Right lobe of liver (tissue), 4 donors: ENCODE measurements at regions not wholly inside any gene's neighbourhood (a gene's known extent, or its start where the extent isn't known, plus 50 kb on each side); places are given as distances from the start of the nearest gene placed in this dataset.

Experiments used
- CTCF ChIP-seq, 4 donors: fragments of 200-600 bp in 3 of 4; fragments of 450-650 bp in 1 of 4; IDR thresholded peaks; one replicate each; pipeline versions ENCODE4 v1.5.1 to v1.8.0; 2016 to 2022; ENCODE audit warnings: antibody characterized with exemption in 4 of 4, mild to moderate bottlenecking in 2 of 4
- POLR2A ChIP-seq: fragments of 450-650 bp; IDR thresholded peaks from one replicate; pipeline ENCODE4 v1.6.1; 2017; ENCODE audit warnings: antibody characterized with exemption, mild to moderate bottlenecking
- donor health status: DM: no; HTN: no; CAD: no.
- donor health status: DM: no; HTN: no; CAD: no.
- donor health status: DM: no; HTN: yes; CAD: no.

- TF ChIP-seq POLR2A (no peak), CTCF (IDR thresholded peaks at IDR 0.05) (no peak)
Observed at GRCh38 chr1:242754926-242755325, 230.4 kb upstream of the PLD5 start.
